ENCODE measurements at regions not wholly inside any gene's neighbourhood (a gene's known extent, or its start where the extent isn't known, plus 50 kb on each side); places are given as distances from the start of the nearest gene placed in this dataset.

- 64% methylated on average over 3 of the region's 3 CpGs for WGBS (ENCODE audit: insufficient coverage)
- Histone ChIP-seq H3K27ac (ENCODE audit: low read length) (no peak overlapping the region), H3K27me3 (ENCODE audit: control insufficient read depth, insufficient read depth, low read length) (no peaks in the 10 kb centered on the region), H3K9me3 (ENCODE audit: control insufficient read depth, insufficient read depth, low read length) (no peaks in the 10 kb centered on the region), H3K36me3 (ENCODE audit: control insufficient read depth, insufficient read depth, low read length) (no peaks in the 10 kb centered on the region), H3K4me3 (ENCODE audit: low read length) (no peak overlapping the region), H3K4me1 (ENCODE audit: control insufficient read depth, insufficient read depth, low read length) (no peaks in the 10 kb centered on the region)
- DNase-seq (no peak), ATAC-seq (no peak)
- Mint-ChIP-seq H3K4me1 (no peaks in the 10 kb centered on the region), H3K36me3 (no peaks in the 10 kb centered on the region), H3K27ac (no peak overlapping the region), H3K9me3 (peaks cover 0 to 3% of the 10 kb centered on the region in 2 donors), H3K4me3 (no peak overlapping the region), H3K27me3 (ENCODE audit: low read depth in 2 of 2) (peaks cover 2 to 3% of the 10 kb centered on the region in 2 donors)
- TF ChIP-seq CTCF (IDR thresholded peaks at IDR 0.05), result no peak
- intact Hi-C loops (cut with micrococcal nuclease), result no loop called here
Measured at GRCh38 chr14:54241517-54241916, 155.3 kb upstream of the CDKN3 start.

GRCh38 chr14:54251356-54251755, 145.5 kb upstream of the CDKN3 start:
- Histone ChIP-seq H3K27me3 (ENCODE audit: control insufficient read depth, insufficient read depth, low read length) (no peaks in the 10 kb centered on the region), H3K9me3 (ENCODE audit: control insufficient read depth, insufficient read depth, low read length) (no peaks in the 10 kb centered on the region), H3K27ac (ENCODE audit: low read length) (no peak overlapping the region), H3K4me3 (ENCODE audit: low read length) (no peak overlapping the region), H3K36me3 (ENCODE audit: control insufficient read depth, insufficient read depth, low read length) (no peaks in the 10 kb centered on the region), H3K4me1 (ENCODE audit: control insufficient read depth, insufficient read depth, low read length) (no peaks in the 10 kb centered on the region)
- ATAC-seq (no peak), DNase-seq (no peak)
- Mint-ChIP-seq H3K4me1 (no peaks in the 10 kb centered on the region), H3K27me3 (ENCODE audit: low read depth in 2 of 2) (peaks cover 0 to 8% of the 10 kb centered on the region in 2 donors), H3K36me3 (no peaks in the 10 kb centered on the region), H3K27ac (no peak overlapping the region), H3K4me3 (no peak overlapping the region), H3K9me3 (no peaks in the 10 kb centered on the region)
- TF ChIP-seq CTCF (IDR thresholded peaks at IDR 0.05), result no peak
- WGBS (ENCODE audit: insufficient coverage), result 84% methylated on average over 4 of the region's 4 CpGs
- intact Hi-C loops (cut with micrococcal nuclease), result no loop called here

GRCh38 chr14:54252072-54252730, 144.6 kb upstream of the CDKN3 start:
- H3K27ac Mint-ChIP-seq, result no peak overlapping the region
- no peaks in the 10 kb centered on the region for H3K36me3 Mint-ChIP-seq
- intact Hi-C loops (cut with micrococcal nuclease), result no loop called here
- no peaks in the 10 kb centered on the region for H3K9me3 ChIP-seq (ENCODE audit: control insufficient read depth, insufficient read depth, low read length)
- no peaks in the 10 kb centered on the region for H3K27me3 ChIP-seq (ENCODE audit: control insufficient read depth, insufficient read depth, low read length)
- H3K27ac ChIP-seq (ENCODE audit: low read length), result no peak overlapping the region
- H3K9me3 Mint-ChIP-seq, result no peaks in the 10 kb centered on the region
- no peak overlapping the region for H3K4me3 ChIP-seq (ENCODE audit: low read length)
- no peak for ATAC-seq
- TF ChIP-seq CTCF (IDR thresholded peaks at IDR 0.05), result no peak
- no peak overlapping the region for H3K4me3 Mint-ChIP-seq
- H3K4me1 Mint-ChIP-seq, result no peaks in the 10 kb centered on the region
- no peaks in the 10 kb centered on the region for H3K36me3 ChIP-seq (ENCODE audit: control insufficient read depth, insufficient read depth, low read length)
- peaks cover 0 to 2% of the 10 kb centered on the region in 2 donors for H3K27me3 Mint-ChIP-seq (ENCODE audit: low read depth in 2 of 2)
- WGBS (ENCODE audit: insufficient coverage), result 76% methylated on average over 2 of the region's 2 CpGs
- H3K4me1 ChIP-seq (ENCODE audit: control insufficient read depth, insufficient read depth, low read length), result no peaks in the 10 kb centered on the region
- DNase-seq, result no peak
